WTC11 (cell line): ENCODE measurements at regions not wholly inside any gene's neighbourhood (a gene's known extent, or its start where the extent isn't known, plus 50 kb on each side); places are given as distances from the start of the nearest gene placed in this dataset.

ENCODE experiments used
- ATAC-seq: fragments of 200-7000 bp; cut with Tn5 transposase; 2 replicates; pipeline ENCODE4 v1.10.0; 2021; ENCODE audit warnings: mild to moderate bottlenecking, moderate library complexity
- CTCF ChIA-PET: fragments of 300-600 bp; sonication (Branson Sonifier 250); formaldehyde crosslinking; loops from one replicate; lab custom pipeline; 2021; ENCODE audit warnings: antibody characterized with exemption; lab: Charles Lee
- POLR2A ChIA-PET: fragments of 350-600 bp; sonication (Branson Sonifier 250); formaldehyde crosslinking; loops from one replicate; lab custom pipeline; 2021; ENCODE audit warnings: antibody characterized with exemption; lab: Charles Lee
- DNase-seq: peaks from one replicate; pipeline ENCODE4 v3.0.0; 2021; ENCODE audit warnings: low spot score
- H3K27ac Mint-ChIP-seq: 2 replicates; pipeline ENCODE4 v1.8.0; 2021; ENCODE audit warnings: mixed read lengths
- H3K27me3 Mint-ChIP-seq: 2 replicates; pipeline ENCODE4 v1.8.0; 2021; ENCODE audit warnings: low read depth, mild to moderate bottlenecking, moderate library complexity, mixed read lengths
- H3K36me3 Mint-ChIP-seq: 2 replicates; pipeline ENCODE4 v1.8.0; 2021; ENCODE audit warnings: mixed read lengths
- H3K4me1 Mint-ChIP-seq: 2 replicates; pipeline ENCODE4 v1.8.0; 2022; ENCODE audit warnings: mixed read lengths
- H3K4me3 Mint-ChIP-seq: 2 replicates; pipeline ENCODE4 v1.8.0; 2021; ENCODE audit warnings: mild to moderate bottlenecking, moderate library complexity, mixed read lengths
- H3K9me3 Mint-ChIP-seq: 2 replicates; pipeline ENCODE4 v1.8.0; 2021; ENCODE audit warnings: mixed read lengths
- E2F5 ChIP-seq: sonication (generic); formaldehyde crosslinking; IDR thresholded peaks from 2 replicates; pipeline ENCODE4 v1.8.1; 2022; ENCODE audit warnings: mild to moderate bottlenecking, moderate library complexity, missing genetic modification reagents
- EMX1 ChIP-seq: fragments of 250-450 bp; sonication (Bioruptor Pico); IDR thresholded peaks from 2 replicates; pipeline ENCODE4 v1.8.0; 2021; ENCODE audit warnings: mild to moderate bottlenecking
- ESRRA ChIP-seq: sonication (generic); formaldehyde crosslinking; IDR thresholded peaks from 2 replicates; pipeline ENCODE4 v1.8.1; 2022; ENCODE audit warnings: mild to moderate bottlenecking, missing genetic modification reagents, borderline replicate concordance
- ETV6 ChIP-seq: sonication (generic); formaldehyde crosslinking; IDR thresholded peaks from 2 replicates; pipeline ENCODE4 v1.8.1; 2022; ENCODE audit warnings: mild to moderate bottlenecking, missing genetic modification reagents
- FOXJ3 ChIP-seq: sonication (generic); formaldehyde crosslinking; IDR thresholded peaks from 2 replicates; pipeline ENCODE4 v1.9.0; 2021; ENCODE audit warnings: missing genetic modification reagents, mild to moderate bottlenecking, borderline replicate concordance
- FOXK1 ChIP-seq: sonication (generic); formaldehyde crosslinking; IDR thresholded peaks from 2 replicates; pipeline ENCODE4 v1.8.0; 2022; ENCODE audit warnings: mild to moderate bottlenecking, moderate library complexity, missing genetic modification reagents
- GRHL2 ChIP-seq: fragments of 250-450 bp; sonication (Bioruptor Pico); IDR thresholded peaks from 2 replicates; pipeline ENCODE4 v1.8.0; 2022; ENCODE audit warnings: mild to moderate bottlenecking, moderate library complexity; ENCODE audit not compliant: insufficient replicate concordance, severe bottlenecking
- GTF2I ChIP-seq: fragments of 250-450 bp; sonication (Bioruptor Pico); conservative IDR thresholded peaks from 2 replicates; pipeline ENCODE4 v1.4.0; 2021; ENCODE audit warnings: mild to moderate bottlenecking
- JAZF1 ChIP-seq: fragments of 250-450 bp; sonication (Bioruptor Pico); IDR thresholded peaks from 2 replicates; pipeline ENCODE4 v1.9.0; 2021; ENCODE audit warnings: moderate library complexity, mild to moderate bottlenecking, inconsistent platforms
- JUN ChIP-seq: sonication (generic); formaldehyde crosslinking; IDR thresholded peaks from 2 replicates; pipeline ENCODE4 v1.8.0; 2023; ENCODE audit warnings: mild to moderate bottlenecking, missing genetic modification reagents
- KAT7 ChIP-seq: sonication (generic); formaldehyde crosslinking; IDR thresholded peaks from 2 replicates; pipeline ENCODE4 v1.8.1; 2023; ENCODE audit warnings: missing genetic modification reagents, mild to moderate bottlenecking, borderline replicate concordance
- NFATC4 ChIP-seq: fragments of 250-450 bp; sonication (Bioruptor Pico); IDR thresholded peaks from 2 replicates; pipeline ENCODE4 v1.9.0; 2021; ENCODE audit warnings: mild to moderate bottlenecking
- NR2C2 ChIP-seq: sonication (generic); formaldehyde crosslinking; IDR thresholded peaks from 2 replicates; pipeline ENCODE4 v1.8.0; 2022; ENCODE audit warnings: mild to moderate bottlenecking, missing genetic modification reagents
- OVOL2 ChIP-seq: fragments of 250-450 bp; sonication (Bioruptor Pico); IDR thresholded peaks from 2 replicates; pipeline ENCODE4 v1.9.0; 2021; ENCODE audit warnings: mild to moderate bottlenecking, borderline replicate concordance
- PRDM15 ChIP-seq: sonication (generic); formaldehyde crosslinking; IDR thresholded peaks from 2 replicates; pipeline ENCODE4 v1.8.0; 2022; ENCODE audit warnings: missing genetic modification reagents
- PRRX2 ChIP-seq: fragments of 250-450 bp; sonication (Bioruptor Pico); IDR thresholded peaks from 2 replicates; pipeline ENCODE4 v1.8.0; 2021; ENCODE audit warnings: mild to moderate bottlenecking
- TCF7 ChIP-seq: sonication (generic); formaldehyde crosslinking; IDR thresholded peaks from 2 replicates; pipeline ENCODE4 v1.8.0; 2022; ENCODE audit warnings: mild to moderate bottlenecking, low read depth, missing genetic modification reagents, moderate library complexity
- TEAD1 ChIP-seq: sonication (generic); formaldehyde crosslinking; IDR thresholded peaks from 2 replicates; pipeline ENCODE4 v1.8.0; 2022; ENCODE audit warnings: mild to moderate bottlenecking, missing genetic modification reagents
- ZNF121 ChIP-seq: sonication (generic); formaldehyde crosslinking; IDR thresholded peaks from 2 replicates; pipeline ENCODE4 v1.8.0; 2023; ENCODE audit warnings: missing genetic modification reagents
- ZNF219 ChIP-seq: sonication (generic); formaldehyde crosslinking; IDR thresholded peaks from 2 replicates; pipeline ENCODE4 v1.8.0; 2023; ENCODE audit warnings: missing genetic modification reagents, mild to moderate bottlenecking, borderline replicate concordance
- ZNF317 ChIP-seq: sonication (generic); formaldehyde crosslinking; IDR thresholded peaks from 2 replicates; pipeline ENCODE4 v1.8.1; 2023; ENCODE audit warnings: low read depth, mild to moderate bottlenecking, moderate library complexity, missing genetic modification reagents, borderline replicate concordance
- ZNF416 ChIP-seq: fragments of 250-450 bp; sonication (Bioruptor Pico); IDR thresholded peaks from 2 replicates; pipeline ENCODE4 v1.9.0; 2021; ENCODE audit warnings: mild to moderate bottlenecking, inconsistent platforms
- ZNF423 ChIP-seq: fragments of 250-450 bp; sonication (Bioruptor Pico); IDR thresholded peaks from 2 replicates; pipeline ENCODE4 v2.1.2; 2022; ENCODE audit warnings: mild to moderate bottlenecking, moderate library complexity
- TF ChIP-seq, protein P1 (sequence below): sonication (generic); formaldehyde crosslinking; IDR thresholded peaks from 2 replicates; pipeline ENCODE4 v1.8.1; 2023; ENCODE audit warnings: mild to moderate bottlenecking, missing genetic modification reagents
- TF ChIP-seq, protein P2 (sequence below): sonication (generic); formaldehyde crosslinking; IDR thresholded peaks from 2 replicates; pipeline ENCODE4 v1.8.0; 2023; ENCODE audit warnings: mild to moderate bottlenecking, missing genetic modification reagents
- TF ChIP-seq, protein P3 (sequence below): sonication (generic); formaldehyde crosslinking; IDR thresholded peaks from 2 replicates; pipeline ENCODE4 v1.8.1; 2023; ENCODE audit warnings: mild to moderate bottlenecking, moderate library complexity, missing genetic modification reagents

DNA sequence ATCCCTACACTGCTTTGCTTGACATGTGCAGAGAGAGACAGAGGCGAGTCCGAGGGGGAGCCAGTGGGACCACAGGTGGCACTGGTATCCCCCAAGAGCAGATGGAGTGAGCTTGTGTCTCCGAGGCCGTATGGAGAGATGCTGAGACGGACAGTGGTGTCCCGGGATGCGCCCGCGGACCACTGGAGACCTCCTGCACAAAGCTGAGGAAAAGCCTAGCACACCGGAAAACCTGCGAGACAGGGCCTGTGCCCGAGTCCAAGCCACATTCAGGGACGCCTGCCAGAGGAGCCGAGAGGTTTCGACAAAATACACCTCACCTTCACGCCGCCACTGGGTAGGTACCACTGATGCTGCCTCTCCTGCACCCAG lies 66.0 kb upstream of the ZNF527 start (continued):
- TF ChIP-seq ZNF423 (CRISPR knock-in tag): no peak
- TF ChIP-seq, protein P1, sequence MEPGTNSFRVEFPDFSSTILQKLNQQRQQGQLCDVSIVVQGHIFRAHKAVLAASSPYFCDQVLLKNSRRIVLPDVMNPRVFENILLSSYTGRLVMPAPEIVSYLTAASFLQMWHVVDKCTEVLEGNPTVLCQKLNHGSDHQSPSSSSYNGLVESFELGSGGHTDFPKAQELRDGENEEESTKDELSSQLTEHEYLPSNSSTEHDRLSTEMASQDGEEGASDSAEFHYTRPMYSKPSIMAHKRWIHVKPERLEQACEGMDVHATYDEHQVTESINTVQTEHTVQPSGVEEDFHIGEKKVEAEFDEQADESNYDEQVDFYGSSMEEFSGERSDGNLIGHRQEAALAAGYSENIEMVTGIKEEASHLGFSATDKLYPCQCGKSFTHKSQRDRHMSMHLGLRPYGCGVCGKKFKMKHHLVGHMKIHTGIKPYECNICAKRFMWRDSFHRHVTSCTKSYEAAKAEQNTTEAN (CRISPR knock-in tag): no peak
- TF ChIP-seq NFATC4 (CRISPR knock-in tag): no peak
- no peak for TF ChIP-seq EMX1 (CRISPR knock-in tag)
- no peak for TF ChIP-seq E2F5 (CRISPR knock-in tag)
- TF ChIP-seq, protein P2, sequence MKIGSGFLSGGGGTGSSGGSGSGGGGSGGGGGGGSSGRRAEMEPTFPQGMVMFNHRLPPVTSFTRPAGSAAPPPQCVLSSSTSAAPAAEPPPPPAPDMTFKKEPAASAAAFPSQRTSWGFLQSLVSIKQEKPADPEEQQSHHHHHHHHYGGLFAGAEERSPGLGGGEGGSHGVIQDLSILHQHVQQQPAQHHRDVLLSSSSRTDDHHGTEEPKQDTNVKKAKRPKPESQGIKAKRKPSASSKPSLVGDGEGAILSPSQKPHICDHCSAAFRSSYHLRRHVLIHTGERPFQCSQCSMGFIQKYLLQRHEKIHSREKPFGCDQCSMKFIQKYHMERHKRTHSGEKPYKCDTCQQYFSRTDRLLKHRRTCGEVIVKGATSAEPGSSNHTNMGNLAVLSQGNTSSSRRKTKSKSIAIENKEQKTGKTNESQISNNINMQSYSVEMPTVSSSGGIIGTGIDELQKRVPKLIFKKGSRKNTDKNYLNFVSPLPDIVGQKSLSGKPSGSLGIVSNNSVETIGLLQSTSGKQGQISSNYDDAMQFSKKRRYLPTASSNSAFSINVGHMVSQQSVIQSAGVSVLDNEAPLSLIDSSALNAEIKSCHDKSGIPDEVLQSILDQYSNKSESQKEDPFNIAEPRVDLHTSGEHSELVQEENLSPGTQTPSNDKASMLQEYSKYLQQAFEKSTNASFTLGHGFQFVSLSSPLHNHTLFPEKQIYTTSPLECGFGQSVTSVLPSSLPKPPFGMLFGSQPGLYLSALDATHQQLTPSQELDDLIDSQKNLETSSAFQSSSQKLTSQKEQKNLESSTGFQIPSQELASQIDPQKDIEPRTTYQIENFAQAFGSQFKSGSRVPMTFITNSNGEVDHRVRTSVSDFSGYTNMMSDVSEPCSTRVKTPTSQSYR: no peak
- TF ChIP-seq GTF2I: no peak
- TF ChIP-seq FOXK1 (CRISPR knock-in tag): no peak

GRCh38 chr19:37306383-37306963 lies 64.4 kb upstream of the ZNF527 start:
- DNase-seq: no peak
- H3K27me3 Mint-ChIP-seq: peaks cover 24% of the 10 kb centered on the region
- peaks cover 42% of the 10 kb centered on the region for H3K9me3 Mint-ChIP-seq
- H3K27ac Mint-ChIP-seq: no peak overlapping the region
- no peak for ATAC-seq
- no peak overlapping the region for H3K4me3 Mint-ChIP-seq
- H3K4me1 Mint-ChIP-seq: peaks cover 3% of the 10 kb centered on the region; the same call in 1 of the 2 replicates
- ChIA-PET POLR2A (no interaction called here), CTCF (no interaction called here)
- TF ChIP-seq KAT7 (no peak), TEAD1 (no peak), ESRRA (CRISPR knock-in tag) (no peak), ZNF219 (CRISPR knock-in tag) (no peak), PRDM15 (CRISPR knock-in tag) (no peak), ZNF121 (no peak), PRRX2 (no peak), E2F5 (CRISPR knock-in tag) (no peak), GRHL2 (CRISPR knock-in tag) (no peak), JAZF1 (CRISPR knock-in tag) (no peak), JUN (CRISPR knock-in tag) (no peak), OVOL2 (CRISPR knock-in tag) (no peak), NR2C2 (CRISPR knock-in tag) (no peak), ZNF317 (CRISPR knock-in tag) (no peak), ZNF416 (CRISPR knock-in tag) (no peak), FOXJ3 (no peak), GTF2I (no peak), ETV6 (CRISPR knock-in tag) (no peak), TCF7 (CRISPR knock-in tag) (no peak)
- TF ChIP-seq, protein P3, sequence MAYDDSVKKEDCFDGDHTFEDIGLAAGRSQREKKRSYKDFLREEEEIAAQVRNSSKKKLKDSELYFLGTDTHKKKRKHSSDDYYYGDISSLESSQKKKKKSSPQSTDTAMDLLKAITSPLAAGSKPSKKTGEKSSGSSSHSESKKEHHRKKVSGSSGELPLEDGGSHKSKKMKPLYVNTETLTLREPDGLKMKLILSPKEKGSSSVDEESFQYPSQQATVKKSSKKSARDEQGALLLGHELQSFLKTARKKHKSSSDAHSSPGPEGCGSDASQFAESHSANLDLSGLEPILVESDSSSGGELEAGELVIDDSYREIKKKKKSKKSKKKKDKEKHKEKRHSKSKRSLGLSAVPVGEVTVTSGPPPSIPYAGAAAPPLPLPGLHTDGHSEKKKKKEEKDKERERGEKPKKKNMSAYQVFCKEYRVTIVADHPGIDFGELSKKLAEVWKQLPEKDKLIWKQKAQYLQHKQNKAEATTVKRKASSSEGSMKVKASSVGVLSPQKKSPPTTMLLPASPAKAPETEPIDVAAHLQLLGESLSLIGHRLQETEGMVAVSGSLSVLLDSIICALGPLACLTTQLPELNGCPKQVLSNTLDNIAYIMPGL: no peak
- TF ChIP-seq, all 79 proteins: peak for 0
- H3K36me3 Mint-ChIP-seq: peaks cover 37% of the 10 kb centered on the region
